ENCODE measurements at regions not wholly inside any gene's neighbourhood (a gene's known extent, or its start where the extent isn't known, plus 50 kb on each side); places are given as distances from the start of the nearest gene placed in this dataset.
A peak's percentile ranks its signal among the peaks of the same experiment; 100 is the strongest.

GRCh38 chr6:37113976-37114375 is 56.0 kb upstream of the PIM1 start:
- no peak overlapping the region for H3K4me3 Mint-ChIP-seq (ENCODE audit: low read depth)
- peaks cover 2% of the 10 kb centered on the region for H3K36me3 Mint-ChIP-seq (ENCODE audit: insufficient read depth)

GRCh38 chr6:37114612-37115011 is 55.3 kb upstream of the PIM1 start:
- peaks cover 15% of the 10 kb centered on the region for H3K4me1 Mint-ChIP-seq (ENCODE audit: low read depth)
- H3K27me3 Mint-ChIP-seq: no peaks in the 10 kb centered on the region
- TF ChIP-seq CTCF (IDR thresholded peaks at IDR 0.05; ENCODE audit: unreplicated experiment): no peak
- no peak overlapping the region for H3K4me3 Mint-ChIP-seq (ENCODE audit: low read depth)
- no peak for DNase-seq (ENCODE audit: low spot score, unreplicated experiment)
- no peaks in the 10 kb centered on the region for H3K9me3 Mint-ChIP-seq (ENCODE audit: low read depth)
- H3K27ac Mint-ChIP-seq: no peak overlapping the region
- H3K36me3 Mint-ChIP-seq (ENCODE audit: insufficient read depth): peaks cover 2% of the 10 kb centered on the region

More at GRCh38 chr6:37113976-37114375, 56.0 kb upstream of the PIM1 start:
- H3K27ac Mint-ChIP-seq: no peak overlapping the region
- DNase-seq (ENCODE audit: low spot score, unreplicated experiment): no peak
- H3K9me3 Mint-ChIP-seq (ENCODE audit: low read depth): no peaks in the 10 kb centered on the region
- no peaks in the 10 kb centered on the region for H3K27me3 Mint-ChIP-seq
- TF ChIP-seq CTCF (IDR thresholded peaks at IDR 0.05; ENCODE audit: unreplicated experiment): no peak
- H3K4me1 Mint-ChIP-seq (ENCODE audit: low read depth): peaks cover 13% of the 10 kb centered on the region

- Mint-ChIP-seq H3K9me3 (ENCODE audit: low read depth) (no peaks in the 10 kb centered on the region), H3K36me3 (ENCODE audit: insufficient read depth) (peaks cover 2% of the 10 kb centered on the region), H3K4me3 (ENCODE audit: low read depth) (no peak overlapping the region), H3K4me1 (ENCODE audit: low read depth) (peaks cover 10% of the 10 kb centered on the region), H3K27me3 (no peaks in the 10 kb centered on the region), H3K27ac (no peak overlapping the region)
- no peak for DNase-seq (ENCODE audit: low spot score, unreplicated experiment)
- no peak for TF ChIP-seq CTCF (IDR thresholded peaks at IDR 0.05; ENCODE audit: unreplicated experiment)
These were observed 54.6 kb upstream of the PIM1 start for GRCh38 chr6:37115236-37115895.

- Mint-ChIP-seq H3K27ac (no peak overlapping the region), H3K27me3 (no peaks in the 10 kb centered on the region), H3K4me3 (ENCODE audit: low read depth) (no peak overlapping the region), H3K36me3 (ENCODE audit: insufficient read depth) (peaks cover 2% of the 10 kb centered on the region), H3K9me3 (ENCODE audit: low read depth) (no peaks in the 10 kb centered on the region), H3K4me1 (ENCODE audit: low read depth) (peaks cover 2% of the 10 kb centered on the region)
- no peak for TF ChIP-seq CTCF (IDR thresholded peaks at IDR 0.05; ENCODE audit: unreplicated experiment)
- no peak for DNase-seq (ENCODE audit: low spot score, unreplicated experiment)
These were observed 53.6 kb upstream of the PIM1 start for GRCh38 chr6:37116326-37116725.

- no peaks in the 10 kb centered on the region for H3K9me3 Mint-ChIP-seq (ENCODE audit: low read depth)
- H3K4me3 Mint-ChIP-seq (ENCODE audit: low read depth): no peak overlapping the region
- H3K27ac Mint-ChIP-seq: peak overlapping the region; percentile 45
- TF ChIP-seq CTCF (IDR thresholded peaks at IDR 0.05; ENCODE audit: unreplicated experiment): no peak
- no peaks in the 10 kb centered on the region for H3K36me3 Mint-ChIP-seq (ENCODE audit: insufficient read depth)
- no peaks in the 10 kb centered on the region for H3K27me3 Mint-ChIP-seq
- DNase-seq (ENCODE audit: low spot score, unreplicated experiment): no peak
- peaks cover 3% of the 10 kb centered on the region for H3K4me1 Mint-ChIP-seq (ENCODE audit: low read depth)
These were observed 50.5 kb upstream of the PIM1 start for GRCh38 chr6:37119387-37119886.

All from progenitor cell of endocrine pancreas (in vitro differentiated cells).